ENCODE measurements at regions not wholly inside any gene's neighbourhood (a gene's known extent, or its start where the extent isn't known, plus 50 kb on each side); places are given as distances from the start of the nearest gene placed in this dataset.
A peak's percentile ranks its signal among the peaks of the same experiment; 100 is the strongest.

DNA sequence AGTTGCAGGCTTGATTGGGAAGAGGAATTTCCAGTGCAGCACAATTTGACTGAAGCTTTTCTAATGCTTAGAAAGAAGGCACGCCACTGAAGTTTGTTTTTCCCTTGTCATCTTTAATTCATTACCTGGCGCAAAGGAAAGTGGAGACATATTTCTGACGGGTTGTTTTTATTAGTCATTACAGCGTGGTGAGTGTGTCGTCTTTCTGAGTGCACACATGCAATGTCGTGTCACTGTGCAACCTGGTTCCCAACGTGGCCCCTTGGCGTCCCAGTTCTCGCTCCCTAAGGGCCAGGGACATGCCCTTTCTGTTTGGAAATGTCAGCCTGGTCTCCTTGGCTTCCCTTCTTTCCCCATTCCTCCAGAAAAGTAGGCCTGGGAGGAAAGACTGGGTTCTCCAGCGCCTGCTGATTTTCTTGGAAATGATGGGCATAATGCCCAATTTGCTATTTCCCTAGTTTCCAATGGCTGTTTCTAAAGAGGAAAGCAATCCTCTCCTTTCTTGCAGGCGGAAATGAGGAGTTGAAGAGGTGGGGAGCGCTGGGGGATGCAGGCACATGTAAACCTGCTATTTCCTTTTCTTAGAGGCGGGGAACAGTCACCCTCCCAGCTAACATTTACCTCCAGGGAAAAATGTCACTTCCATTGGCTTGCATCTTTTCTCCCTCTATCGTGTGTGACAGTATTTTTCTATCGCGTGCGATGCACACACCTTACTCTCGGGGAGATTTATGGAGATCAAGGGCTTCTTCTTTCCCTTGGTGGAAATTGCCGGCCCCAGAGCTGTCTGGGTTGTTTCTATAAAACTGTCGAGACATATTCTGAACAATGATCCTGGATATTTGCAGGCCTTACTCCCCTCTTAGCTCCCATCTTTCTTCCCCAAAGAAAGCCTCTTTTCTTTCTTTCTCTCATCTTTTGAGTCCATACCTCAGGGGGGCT lies 249.8 kb downstream of the ARHGAP12 start:
- TF ChIP-seq, protein P1, sequence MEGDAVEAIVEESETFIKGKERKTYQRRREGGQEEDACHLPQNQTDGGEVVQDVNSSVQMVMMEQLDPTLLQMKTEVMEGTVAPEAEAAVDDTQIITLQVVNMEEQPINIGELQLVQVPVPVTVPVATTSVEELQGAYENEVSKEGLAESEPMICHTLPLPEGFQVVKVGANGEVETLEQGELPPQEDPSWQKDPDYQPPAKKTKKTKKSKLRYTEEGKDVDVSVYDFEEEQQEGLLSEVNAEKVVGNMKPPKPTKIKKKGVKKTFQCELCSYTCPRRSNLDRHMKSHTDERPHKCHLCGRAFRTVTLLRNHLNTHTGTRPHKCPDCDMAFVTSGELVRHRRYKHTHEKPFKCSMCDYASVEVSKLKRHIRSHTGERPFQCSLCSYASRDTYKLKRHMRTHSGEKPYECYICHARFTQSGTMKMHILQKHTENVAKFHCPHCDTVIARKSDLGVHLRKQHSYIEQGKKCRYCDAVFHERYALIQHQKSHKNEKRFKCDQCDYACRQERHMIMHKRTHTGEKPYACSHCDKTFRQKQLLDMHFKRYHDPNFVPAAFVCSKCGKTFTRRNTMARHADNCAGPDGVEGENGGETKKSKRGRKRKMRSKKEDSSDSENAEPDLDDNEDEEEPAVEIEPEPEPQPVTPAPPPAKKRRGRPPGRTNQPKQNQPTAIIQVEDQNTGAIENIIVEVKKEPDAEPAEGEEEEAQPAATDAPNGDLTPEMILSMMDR (IDR thresholded peaks at IDR 0.05) = no peak
- TF ChIP-seq EP300 (IDR thresholded peaks at IDR 0.05) (no peak), POLR2AphosphoS5 (IDR thresholded peaks at IDR 0.05) (peak; percentile 8 to 35 (median 11)), POLR2A (IDR thresholded peaks at IDR 0.05) (no peak)
